C4-2B (cell line): ENCODE measurements at regions not wholly inside any gene's neighbourhood (a gene's known extent, or its start where the extent isn't known, plus 50 kb on each side); places are given as distances from the start of the nearest gene placed in this dataset.

Experiments used
- H3K27ac ChIP-seq: fragments of 450-650 bp; 2 replicates; pipeline ENCODE4 v1.5.1; 2017
- ZFX ChIP-seq: fragments of 450-650 bp; IDR thresholded peaks from 2 replicates; pipeline ENCODE4 v1.6.1; 2017
- TF ChIP-seq, protein P1 (sequence below): fragments of 450-650 bp; conservative IDR thresholded peaks from 2 replicates; pipeline ENCODE4 v1.5.1; 2017; ENCODE audit warnings: mild to moderate bottlenecking

DNA sequence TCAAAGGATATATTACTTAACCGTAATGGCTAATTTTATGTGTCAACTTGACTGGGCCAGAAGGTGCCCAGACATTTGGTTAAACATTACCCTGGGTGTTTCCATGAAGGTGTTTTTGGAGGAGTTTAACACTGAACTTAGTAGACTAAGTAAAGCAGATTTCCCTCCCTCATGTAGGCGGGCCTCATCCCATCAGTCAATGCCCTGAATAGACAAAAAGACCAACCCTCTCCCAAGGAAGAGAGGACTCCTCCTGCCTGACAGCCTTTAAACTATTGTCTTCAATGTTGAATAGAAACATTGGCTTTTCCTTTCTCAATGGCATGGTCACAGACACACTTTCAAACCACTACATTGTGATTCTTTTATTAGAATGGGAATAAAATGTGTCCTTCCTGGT is 121.9 kb downstream of the SETD4 start:
- H3K27ac ChIP-seq: no peak overlapping the region
- TF ChIP-seq, protein P1, sequence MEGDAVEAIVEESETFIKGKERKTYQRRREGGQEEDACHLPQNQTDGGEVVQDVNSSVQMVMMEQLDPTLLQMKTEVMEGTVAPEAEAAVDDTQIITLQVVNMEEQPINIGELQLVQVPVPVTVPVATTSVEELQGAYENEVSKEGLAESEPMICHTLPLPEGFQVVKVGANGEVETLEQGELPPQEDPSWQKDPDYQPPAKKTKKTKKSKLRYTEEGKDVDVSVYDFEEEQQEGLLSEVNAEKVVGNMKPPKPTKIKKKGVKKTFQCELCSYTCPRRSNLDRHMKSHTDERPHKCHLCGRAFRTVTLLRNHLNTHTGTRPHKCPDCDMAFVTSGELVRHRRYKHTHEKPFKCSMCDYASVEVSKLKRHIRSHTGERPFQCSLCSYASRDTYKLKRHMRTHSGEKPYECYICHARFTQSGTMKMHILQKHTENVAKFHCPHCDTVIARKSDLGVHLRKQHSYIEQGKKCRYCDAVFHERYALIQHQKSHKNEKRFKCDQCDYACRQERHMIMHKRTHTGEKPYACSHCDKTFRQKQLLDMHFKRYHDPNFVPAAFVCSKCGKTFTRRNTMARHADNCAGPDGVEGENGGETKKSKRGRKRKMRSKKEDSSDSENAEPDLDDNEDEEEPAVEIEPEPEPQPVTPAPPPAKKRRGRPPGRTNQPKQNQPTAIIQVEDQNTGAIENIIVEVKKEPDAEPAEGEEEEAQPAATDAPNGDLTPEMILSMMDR: no peak
- TF ChIP-seq ZFX: no peak

DNA sequence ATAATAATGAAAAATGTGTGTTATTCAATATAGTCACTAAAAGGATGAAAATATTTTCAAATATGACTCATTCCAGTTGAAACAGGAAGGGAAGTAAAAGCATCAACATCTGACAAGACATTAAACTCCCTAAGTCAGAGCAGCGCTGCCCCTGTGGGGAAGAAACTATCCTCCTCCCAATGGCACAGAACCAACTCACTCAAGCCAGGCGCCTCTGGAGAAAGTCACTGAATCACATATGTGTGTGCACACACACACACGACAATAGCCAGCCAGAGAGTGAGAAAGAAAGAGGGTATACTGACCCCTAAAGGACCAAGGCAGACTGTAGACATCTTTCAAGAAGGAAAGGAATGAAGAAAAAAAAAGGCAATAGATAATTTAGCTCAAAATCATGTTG is 126.9 kb downstream of the SETD4 start:
- H3K27ac ChIP-seq: no peak overlapping the region
- TF ChIP-seq ZFX: no peak
- TF ChIP-seq, protein P1: no peak

DNA sequence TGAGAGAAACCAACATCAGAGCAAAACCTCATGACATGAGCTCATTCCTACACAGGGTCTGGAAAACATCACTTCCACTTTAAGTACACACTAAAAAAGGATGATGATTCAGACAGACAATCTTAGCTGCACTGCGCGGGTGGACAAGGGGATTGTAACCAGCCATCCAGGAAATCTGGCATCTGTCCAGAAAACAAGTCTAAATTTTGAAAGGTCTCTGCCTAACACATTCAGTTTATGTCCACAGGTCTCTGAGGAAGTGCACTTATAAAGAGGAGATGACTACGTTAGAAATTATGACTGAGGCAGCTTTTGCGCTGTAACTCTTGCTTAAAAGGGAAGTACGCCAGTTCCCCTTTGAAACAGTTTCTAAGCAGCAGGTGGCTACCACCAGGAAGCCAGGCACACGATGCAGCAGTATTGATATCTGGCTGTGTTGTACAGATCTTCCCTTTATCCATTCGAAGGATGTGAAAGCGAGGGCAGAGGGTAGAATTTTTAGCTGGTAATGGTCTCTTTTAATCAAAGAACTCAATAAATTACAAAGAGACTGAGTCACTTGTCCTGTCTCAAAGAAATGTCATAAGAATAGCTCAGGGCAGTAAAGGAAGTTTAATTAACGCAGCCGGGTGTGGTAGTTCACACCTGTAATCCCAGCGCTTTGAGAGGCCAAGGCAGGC is 128.0 kb downstream of the SETD4 start:
- H3K27ac ChIP-seq: no peak overlapping the region
- no peak for TF ChIP-seq ZFX
- TF ChIP-seq, protein P1: no peak

DNA sequence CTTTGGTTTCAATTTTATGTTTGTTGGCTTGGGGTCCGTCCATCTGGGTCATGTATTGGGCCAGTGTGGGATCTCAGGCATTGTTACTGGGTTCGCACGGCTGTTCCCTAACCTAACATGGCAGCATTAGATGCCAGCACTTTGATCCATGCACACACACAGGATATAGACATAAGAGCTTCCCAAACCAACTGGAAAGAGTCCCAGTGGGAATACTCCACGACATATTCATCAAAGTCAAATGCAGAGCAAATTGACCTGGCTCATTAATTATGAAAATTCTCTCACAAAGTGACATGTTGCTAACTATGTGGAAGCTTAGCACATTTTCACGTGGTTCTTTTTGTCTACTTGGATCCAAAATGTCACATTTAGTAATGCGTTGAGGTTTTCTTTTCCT is 130.4 kb downstream of the SETD4 start:
- no peak overlapping the region for H3K27ac ChIP-seq
- no peak for TF ChIP-seq ZFX
- TF ChIP-seq, protein P1: no peak

DNA sequence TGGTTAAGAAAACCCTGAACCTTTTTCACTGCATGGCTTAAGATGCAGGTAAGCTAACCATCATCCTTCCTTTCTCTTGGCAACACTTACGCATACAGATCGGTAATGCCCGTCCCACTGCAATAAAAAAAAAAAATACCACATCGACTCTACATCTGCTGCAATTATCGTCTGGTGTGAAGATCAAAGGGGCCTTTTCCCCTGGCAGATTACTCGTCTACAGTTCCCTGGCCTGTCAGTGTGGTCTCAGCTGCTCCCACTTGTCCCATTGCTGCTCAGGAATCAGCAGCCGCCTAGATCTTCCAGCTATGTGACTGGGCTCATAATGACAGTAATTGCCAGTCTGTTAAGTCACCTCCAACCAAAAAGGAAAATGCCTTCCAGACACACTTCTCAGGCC is 133.1 kb downstream of the SETD4 start:
- TF ChIP-seq, protein P1: no peak
- no peak for TF ChIP-seq ZFX
- no peak overlapping the region for H3K27ac ChIP-seq

DNA sequence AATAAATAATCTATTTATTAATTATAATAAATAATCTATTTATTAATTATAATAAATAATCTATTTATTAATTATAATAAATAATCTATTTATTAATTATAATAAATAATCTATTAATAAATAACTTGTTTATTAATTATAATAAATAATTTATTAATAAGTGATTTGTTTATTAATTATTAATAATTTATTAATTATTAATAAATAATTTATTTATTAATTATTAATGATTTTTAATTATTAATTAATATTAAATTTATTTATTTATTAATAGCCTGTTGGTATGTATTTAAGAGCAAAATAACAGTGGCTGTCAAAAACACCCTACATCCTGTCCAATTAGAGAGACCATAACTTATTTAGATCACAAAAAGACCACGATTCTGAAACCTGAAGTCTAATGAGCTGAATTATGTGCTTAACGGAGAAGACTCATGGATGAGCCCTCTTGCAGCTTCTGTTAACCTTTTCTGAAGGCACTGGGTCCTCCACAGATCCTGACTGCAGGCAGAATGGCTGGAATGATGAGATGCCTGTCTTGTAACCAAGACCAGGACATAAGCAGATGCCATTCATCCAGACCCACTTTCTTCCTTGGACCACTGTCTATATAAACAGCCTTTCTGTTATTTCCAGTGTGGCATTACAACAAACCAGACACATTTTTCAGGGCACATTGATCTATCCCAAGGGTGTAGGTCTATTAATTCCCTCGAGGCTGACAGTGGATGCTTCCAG is 134.2 kb downstream of the SETD4 start:
- TF ChIP-seq, protein P1: no peak
- no peak for TF ChIP-seq ZFX
- no peak overlapping the region for H3K27ac ChIP-seq

DNA sequence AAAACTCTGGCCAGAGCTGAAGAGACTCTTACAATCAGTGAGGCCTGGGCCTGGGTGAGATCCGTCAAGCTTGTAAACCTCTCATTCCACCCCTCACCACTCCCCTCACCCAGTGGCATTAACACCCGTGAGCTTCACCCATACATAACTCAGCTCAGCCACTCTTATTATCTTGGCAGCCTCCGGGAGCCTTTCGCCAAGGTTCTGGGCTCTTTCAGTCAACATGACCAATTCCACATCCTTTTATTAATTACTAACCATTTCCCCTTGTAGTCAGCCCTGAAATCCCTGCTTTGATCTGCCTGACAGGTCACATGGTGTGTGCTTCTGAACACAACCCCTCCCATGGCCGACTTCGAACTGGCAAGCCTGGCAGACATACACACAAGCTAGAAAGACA is 134.8 kb downstream of the SETD4 start:
- no peak overlapping the region for H3K27ac ChIP-seq
- TF ChIP-seq, protein P1: no peak
- no peak for TF ChIP-seq ZFX
